Left ventricle myocardium superior (tissue), 1 donor: ENCODE measurements at regions not wholly inside any gene's neighbourhood (a gene's known extent, or its start where the extent isn't known, plus 50 kb on each side); places are given as distances from the start of the nearest gene placed in this dataset.

ENCODE experiments used
- ATAC-seq: fragments of 200-7000 bp; cut with Tn5 transposase; one replicate; pipeline ENCODE4 v1.9.1; 2020; ENCODE audit warnings: mild to moderate bottlenecking, moderate library complexity
- DNase-seq: peaks from one replicate; pipeline ENCODE4 v3.0.0-alpha.2; 2020
- intact Hi-C: fragments of 100-400 bp; cut with micrococcal nuclease; formaldehyde crosslinking; loops from one replicate; pipeline ENCODE4 v1.11.0; 2022
- donor health status: DM: no; HTN: yes; CAD: no; lungs with severe emphysema.

GRCh38 chr13:105595471-105595870 is 940.0 kb downstream of the EFNB2 start:
- intact Hi-C loops: no loop called here
- DNase-seq (no peak), ATAC-seq (no peak)

GRCh38 chr13:105591277-105591676 is 944.2 kb downstream of the EFNB2 start:
- no peak for DNase-seq
- ATAC-seq: no peak
- intact Hi-C loops: no loop called here

GRCh38 chr13:105587786-105588185 is 947.7 kb downstream of the EFNB2 start:
- intact Hi-C loops: no loop called here
- ATAC-seq: no peak
- DNase-seq: no peak

GRCh38 chr13:105579821-105580710 is 955.4 kb downstream of the EFNB2 start:
- DNase-seq (no peak), ATAC-seq (no peak)
- intact Hi-C loops: no loop called here

GRCh38 chr13:105573136-105573535 is 962.3 kb downstream of the EFNB2 start:
- DNase-seq: no peak
- no peak for ATAC-seq
- intact Hi-C loops: no loop called here

- no peak for DNase-seq
- intact Hi-C loops: no loop called here
- no peak for ATAC-seq
These were observed 963.1 kb downstream of the EFNB2 start for GRCh38 chr13:105572401-105572800.

- intact Hi-C loops: no loop called here
- no peak for DNase-seq
- ATAC-seq: no peak
These were observed 965.6 kb downstream of the EFNB2 start for GRCh38 chr13:105569816-105570215.

GRCh38 chr13:105567951-105568525 is 967.4 kb downstream of the EFNB2 start:
- ATAC-seq: peak; percentile 81
- intact Hi-C loops: no loop called here
- DNase-seq: no peak

- intact Hi-C loops: no loop called here
- no peak for ATAC-seq
- no peak for DNase-seq
These were observed 970.2 kb downstream of the EFNB2 start for GRCh38 chr13:105565136-105565727.

GRCh38 chr13:105552078-105552477 is 983.4 kb downstream of the EFNB2 start:
- intact Hi-C loops: no loop called here
- DNase-seq (no peak), ATAC-seq (no peak)

- intact Hi-C loops: no loop called here
- ATAC-seq (no peak), DNase-seq (no peak)
These were observed 987.6 kb downstream of the EFNB2 start for GRCh38 chr13:105547851-105548250.

- intact Hi-C loops: no loop called here
- DNase-seq (no peak), ATAC-seq (no peak)
These were observed 989.7 kb downstream of the EFNB2 start for GRCh38 chr13:105545811-105546210.

GRCh38 chr13:105543742-105544141 is 991.7 kb downstream of the EFNB2 start:
- DNase-seq (no peak), ATAC-seq (no peak)
- intact Hi-C loops: no loop called here

GRCh38 chr13:105541565-105541964 is 993.9 kb downstream of the EFNB2 start:
- no peak for DNase-seq
- intact Hi-C loops: no loop called here
- no peak for ATAC-seq

GRCh38 chr13:105538346-105538745 is 997.1 kb downstream of the EFNB2 start:
- no peak for DNase-seq
- intact Hi-C loops: no loop called here
- no peak for ATAC-seq

GRCh38 chr13:105537113-105537512 is 998.3 kb downstream of the EFNB2 start:
- ATAC-seq (no peak), DNase-seq (no peak)
- intact Hi-C loops: no loop called here

GRCh38 chr13:105530468-105530867 is 1005.0 kb downstream of the EFNB2 start:
- DNase-seq: no peak
- ATAC-seq: no peak
- intact Hi-C loops: no loop called here

- intact Hi-C loops: no loop called here
- ATAC-seq (no peak), DNase-seq (no peak)
These were observed 1008.3 kb downstream of the EFNB2 start for GRCh38 chr13:105527127-105527526.

GRCh38 chr13:105519771-105520170 is 1015.7 kb downstream of the EFNB2 start:
- ATAC-seq (no peak), DNase-seq (no peak)
- intact Hi-C loops: no loop called here

- ATAC-seq: no peak
- intact Hi-C loops: no loop called here
- no peak for DNase-seq
These were observed 1017.4 kb downstream of the EFNB2 start for GRCh38 chr13:105518086-105518485.

- DNase-seq (no peak), ATAC-seq (no peak)
- intact Hi-C loops: no loop called here
These were observed 1021.1 kb downstream of the EFNB2 start for GRCh38 chr13:105514401-105514800.
